NB4 (cell line): ENCODE measurements at regions not wholly inside any gene's neighbourhood (a gene's known extent, or its start where the extent isn't known, plus 50 kb on each side); places are given as distances from the start of the nearest gene placed in this dataset.

Experiments
- DNase-seq: peaks from one replicate; pipeline ENCODE4 v3.0.0; 2010; ENCODE audit warnings: low read depth
- H3K4me3 ChIP-seq: one replicate; pipeline ENCODE4 v1.5.1; 2011; ENCODE audit warnings: mild to moderate bottlenecking, low read depth, low read length, moderate library complexity
- CTCF ChIP-seq: IDR thresholded peaks from one replicate; pipeline ENCODE4 v1.5.1; 2012; ENCODE audit warnings: low read depth, low read length
- MAX ChIP-seq: IDR thresholded peaks from 2 replicates; pipeline ENCODE4 v1.6.1; 2011; ENCODE audit warnings: low read depth, low read length
- MYC ChIP-seq: IDR thresholded peaks from 2 replicates; pipeline ENCODE4 v1.6.1; 2011; ENCODE audit warnings: low read depth, low read length
- POLR2A ChIP-seq: IDR thresholded peaks from 2 replicates; pipeline ENCODE4 v1.6.1; 2011; ENCODE audit warnings: mild to moderate bottlenecking; ENCODE audit not compliant: insufficient read length; ENCODE audit errors: extremely low read depth

GRCh38 chrX:75873993-75874392, 88.9 kb upstream of the MAGEE2 start:
- TF ChIP-seq CTCF (no peak), MYC (no peak), POLR2A (no peak), MAX (no peak)

GRCh38 chrX:75883446-75883845, 98.4 kb upstream of the MAGEE2 start:
- H3K4me3 ChIP-seq, result no peak overlapping the region
- no peak for DNase-seq
- no peak for TF ChIP-seq POLR2A
- no peak for TF ChIP-seq CTCF
- no peak for TF ChIP-seq MYC
- no peak for TF ChIP-seq MAX

More at GRCh38 chrX:75873993-75874392, 88.9 kb upstream of the MAGEE2 start:
- no peak overlapping the region for H3K4me3 ChIP-seq
- DNase-seq, result no peak

- TF ChIP-seq MAX (no peak), CTCF (no peak), POLR2A (no peak), MYC (no peak)
- DNase-seq, result no peak
- no peak overlapping the region for H3K4me3 ChIP-seq
Measured at GRCh38 chrX:75887833-75888232, 102.8 kb upstream of the MAGEE2 start.

GRCh38 chrX:75892749-75893148, 107.7 kb upstream of the MAGEE2 start:
- DNase-seq, result no peak
- no peak for TF ChIP-seq CTCF
- TF ChIP-seq MAX, result no peak
- no peak for TF ChIP-seq MYC
- no peak for TF ChIP-seq POLR2A
- H3K4me3 ChIP-seq, result no peak overlapping the region

GRCh38 chrX:75893281-75893680, 108.2 kb upstream of the MAGEE2 start:
- no peak overlapping the region for H3K4me3 ChIP-seq
- TF ChIP-seq MYC (no peak), CTCF (no peak), POLR2A (no peak), MAX (no peak)
- DNase-seq, result no peak

GRCh38 chrX:75911716-75912115, 126.7 kb upstream of the MAGEE2 start:
- DNase-seq, result no peak
- no peak overlapping the region for H3K4me3 ChIP-seq
- TF ChIP-seq MYC, result no peak
- TF ChIP-seq POLR2A, result no peak
- TF ChIP-seq CTCF, result no peak
- no peak for TF ChIP-seq MAX
